Thyroid gland (tissue), 4 donors: ENCODE measurements at regions not wholly inside any gene's neighbourhood (a gene's known extent, or its start where the extent isn't known, plus 50 kb on each side); places are given as distances from the start of the nearest gene placed in this dataset.

Experiments
- POLR2A ChIP-seq, 2 donors: fragments of 450-650 bp; IDR thresholded peaks; one replicate each; pipeline ENCODE4 v1.6.1; 2017; ENCODE audit warnings: antibody characterized with exemption in 2 of 2, mild to moderate bottlenecking in 2 of 2, moderate library complexity in 1 of 2
- TF ChIP-seq, protein P1 (sequence below), 6 experiments: fragments of 200-600 bp in 3 of 6; fragments of 450-650 bp in 3 of 6; sonication (generic) in 3 of 6; IDR thresholded peaks; one replicate each; pipeline ENCODE4 v1.5.1; 2016 to 2019; ENCODE audit warnings: antibody characterized with exemption in 6 of 6, mild to moderate bottlenecking in 2 of 6, inconsistent platforms in 1 of 6, moderate library complexity in 1 of 6

DNA sequence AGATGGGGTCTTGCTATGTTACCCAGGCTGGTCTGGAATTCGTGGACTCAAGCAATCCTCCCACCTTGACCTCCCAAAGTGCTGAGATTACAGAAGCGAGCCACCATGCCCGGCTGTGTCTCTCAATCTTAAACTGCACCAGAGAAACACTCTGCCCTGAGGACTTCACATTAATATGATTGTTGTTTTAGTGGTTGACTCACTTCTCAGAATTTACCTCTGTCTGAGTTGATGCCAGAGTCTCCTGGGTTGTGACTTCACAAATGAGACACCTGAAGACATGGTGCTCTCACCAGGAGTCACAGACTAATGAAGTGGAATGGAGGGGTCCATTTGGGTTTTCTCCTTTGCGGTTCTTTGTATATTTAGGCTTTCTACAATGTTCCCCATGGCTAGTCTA lies 61.0 kb upstream of the TGIF1 start:
- TF ChIP-seq, protein P1, sequence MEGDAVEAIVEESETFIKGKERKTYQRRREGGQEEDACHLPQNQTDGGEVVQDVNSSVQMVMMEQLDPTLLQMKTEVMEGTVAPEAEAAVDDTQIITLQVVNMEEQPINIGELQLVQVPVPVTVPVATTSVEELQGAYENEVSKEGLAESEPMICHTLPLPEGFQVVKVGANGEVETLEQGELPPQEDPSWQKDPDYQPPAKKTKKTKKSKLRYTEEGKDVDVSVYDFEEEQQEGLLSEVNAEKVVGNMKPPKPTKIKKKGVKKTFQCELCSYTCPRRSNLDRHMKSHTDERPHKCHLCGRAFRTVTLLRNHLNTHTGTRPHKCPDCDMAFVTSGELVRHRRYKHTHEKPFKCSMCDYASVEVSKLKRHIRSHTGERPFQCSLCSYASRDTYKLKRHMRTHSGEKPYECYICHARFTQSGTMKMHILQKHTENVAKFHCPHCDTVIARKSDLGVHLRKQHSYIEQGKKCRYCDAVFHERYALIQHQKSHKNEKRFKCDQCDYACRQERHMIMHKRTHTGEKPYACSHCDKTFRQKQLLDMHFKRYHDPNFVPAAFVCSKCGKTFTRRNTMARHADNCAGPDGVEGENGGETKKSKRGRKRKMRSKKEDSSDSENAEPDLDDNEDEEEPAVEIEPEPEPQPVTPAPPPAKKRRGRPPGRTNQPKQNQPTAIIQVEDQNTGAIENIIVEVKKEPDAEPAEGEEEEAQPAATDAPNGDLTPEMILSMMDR (IDR thresholded peaks at IDR 0.05), result no peak
- no peak for TF ChIP-seq POLR2A (IDR thresholded peaks at IDR 0.05)
